ENCODE measurements at regions not wholly inside any gene's neighbourhood (a gene's known extent, or its start where the extent isn't known, plus 50 kb on each side); places are given as distances from the start of the nearest gene placed in this dataset.

GRCh38 chr3:56854856-56855611, 53.3 kb upstream of the ARHGEF3 start:
- no peaks in the 10 kb centered on the region for H3K36me3 ChIP-seq (ENCODE audit: insufficient read depth, low read length)

GRCh38 chr3:56851966-56852884, 50.5 kb upstream of the ARHGEF3 start:
- peaks cover 3% of the 10 kb centered on the region for H3K79me2 ChIP-seq (ENCODE audit: insufficient read depth, low read length)
- no peak overlapping the region for H3K4me2 ChIP-seq (ENCODE audit: low read depth, low read length, poor library complexity, severe bottlenecking)
- no peak overlapping the region for H3K9ac ChIP-seq (ENCODE audit: low read depth, low read length, poor library complexity, severe bottlenecking)
- peaks cover 16% of the 10 kb centered on the region for H3K4me1 ChIP-seq (ENCODE audit: insufficient read depth, low read length, poor library complexity, severe bottlenecking)
- H4K20me1 ChIP-seq (ENCODE audit: insufficient read depth, low read length, poor library complexity, severe bottlenecking) = no peaks in the 10 kb centered on the region
- TF ChIP-seq CTCF (conservative IDR thresholded peaks at IDR 0.05; ENCODE audit: low read length) (no peak), EZH2phosphoT487 (IDR thresholded peaks at IDR 0.05; ENCODE audit: borderline replicate concordance) (no peak)
- H3F3A ChIP-seq (ENCODE audit: low read depth) = no peaks in the 10 kb centered on the region
- no peak overlapping the region for H3K4me3 ChIP-seq (ENCODE audit: low read length, poor library complexity, severe bottlenecking)
- no peaks in the 10 kb centered on the region for H3K36me3 ChIP-seq (ENCODE audit: insufficient read depth, low read length)
- H3K9me3 ChIP-seq (ENCODE audit: insufficient read depth, low read depth, low read length) = no peaks in the 10 kb centered on the region
- no peaks in the 10 kb centered on the region for H3K27me3 ChIP-seq (ENCODE audit: insufficient read depth, low read length, poor library complexity, severe bottlenecking)
- no peak overlapping the region for H2AFZ ChIP-seq (ENCODE audit: low read length)
- no peaks in the 10 kb centered on the region for H3K9me2 ChIP-seq (replicated peaks; ENCODE audit: low read depth, low read length)

More at GRCh38 chr3:56854856-56855611, 53.3 kb upstream of the ARHGEF3 start:
- Histone ChIP-seq H3F3A (ENCODE audit: low read depth) (no peaks in the 10 kb centered on the region), H3K79me2 (ENCODE audit: insufficient read depth, low read length) (peaks cover 17% of the 10 kb centered on the region), H3K27me3 (ENCODE audit: insufficient read depth, low read length, poor library complexity, severe bottlenecking) (no peaks in the 10 kb centered on the region), H3K9me2 (replicated peaks; ENCODE audit: low read depth, low read length) (no peaks in the 10 kb centered on the region), H3K9ac (ENCODE audit: low read depth, low read length, poor library complexity, severe bottlenecking) (no peak overlapping the region), H3K4me1 (ENCODE audit: insufficient read depth, low read length, poor library complexity, severe bottlenecking) (peaks cover 34% of the 10 kb centered on the region), H3K9me3 (ENCODE audit: insufficient read depth, low read depth, low read length) (no peaks in the 10 kb centered on the region), H3K4me3 (ENCODE audit: low read length, poor library complexity, severe bottlenecking) (no peak overlapping the region), H4K20me1 (ENCODE audit: insufficient read depth, low read length, poor library complexity, severe bottlenecking) (no peaks in the 10 kb centered on the region), H2AFZ (ENCODE audit: low read length) (no peak overlapping the region), H3K4me2 (ENCODE audit: low read depth, low read length, poor library complexity, severe bottlenecking) (no peak overlapping the region)
- no peak for TF ChIP-seq CTCF (conservative IDR thresholded peaks at IDR 0.05; ENCODE audit: low read length)
- no peak for TF ChIP-seq EZH2phosphoT487 (IDR thresholded peaks at IDR 0.05; ENCODE audit: borderline replicate concordance)
